CD4-positive, alpha-beta T cell treated with Interleukin-6 at 100 ng/mL for 8 hours (primary cell): ENCODE measurements at regions not wholly inside any gene's neighbourhood (a gene's known extent, or its start where the extent isn't known, plus 50 kb on each side); places are given as distances from the start of the nearest gene placed in this dataset.
A peak's percentile ranks its signal among the peaks of the same experiment; 100 is the strongest.
"Not testable (repeated sequence)": the region's sequence is repeated elsewhere in the genome, so short reads cannot be mapped to it uniquely, and the experiment has no call there.

Source experiments
- DNase-seq: peaks from one replicate; pipeline ENCODE4 v3.0.0-alpha.2; 2020; ENCODE audit warnings: mixed read lengths, low spot score

GRCh38 chr6:33895296-33895695, 91.5 kb upstream of the MLN start:
- DNase-seq = no peak

GRCh38 chr6:33894438-33894837, 90.6 kb upstream of the MLN start:
- no peak for DNase-seq

- no peak for DNase-seq
These were observed 89.0 kb upstream of the MLN start for GRCh38 chr6:33892581-33893346.

DNA sequence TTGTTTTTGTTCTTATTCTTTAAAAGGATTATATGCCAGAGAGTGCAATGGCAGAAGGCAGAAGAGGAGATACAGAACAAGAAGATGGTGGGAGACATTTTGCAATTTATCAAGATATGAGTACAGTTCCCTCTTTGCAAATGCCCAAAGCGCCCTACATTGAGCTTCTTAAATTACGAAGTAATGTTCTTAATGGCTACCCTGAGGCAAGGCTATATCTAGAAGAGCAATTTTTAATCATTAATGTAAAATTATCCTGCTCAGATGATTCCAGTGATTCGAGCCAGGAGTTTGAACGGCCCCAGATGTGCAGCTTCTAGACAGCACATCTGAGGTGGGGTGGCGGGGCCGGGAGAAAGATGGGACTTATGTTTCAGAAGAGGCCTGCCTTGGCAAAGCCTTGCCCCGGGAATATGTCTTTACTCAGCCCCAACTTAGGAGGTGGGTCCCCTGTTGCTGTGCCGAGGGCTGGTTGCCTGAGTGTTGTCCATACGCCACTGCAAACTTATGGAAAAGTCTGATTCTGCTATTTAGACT, 84.9 kb upstream of the MLN start:
- DNase-seq = no peak

DNA sequence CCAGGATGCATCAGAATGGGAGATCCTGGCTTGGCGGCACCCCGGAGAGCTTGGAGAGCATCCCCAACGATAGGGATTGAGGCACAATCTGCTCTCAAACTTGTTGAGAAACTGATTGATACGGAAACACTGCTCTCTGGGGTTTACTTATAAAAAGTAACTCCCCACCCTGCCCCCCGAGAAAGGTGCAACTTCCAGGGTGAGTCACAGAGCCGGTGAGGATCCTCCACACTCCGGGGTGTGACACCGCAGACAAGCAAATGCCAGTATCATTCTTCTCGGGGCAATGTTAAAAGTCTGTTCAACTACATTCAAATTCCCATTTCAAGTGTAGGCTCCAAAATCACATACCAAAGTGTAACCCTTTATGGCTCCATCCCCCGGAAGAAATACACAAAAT, 84.4 kb upstream of the MLN start:
- no peak for DNase-seq

GRCh38 chr6:33886673-33887144, 82.9 kb upstream of the MLN start:
- DNase-seq = peak; percentile 42

DNA sequence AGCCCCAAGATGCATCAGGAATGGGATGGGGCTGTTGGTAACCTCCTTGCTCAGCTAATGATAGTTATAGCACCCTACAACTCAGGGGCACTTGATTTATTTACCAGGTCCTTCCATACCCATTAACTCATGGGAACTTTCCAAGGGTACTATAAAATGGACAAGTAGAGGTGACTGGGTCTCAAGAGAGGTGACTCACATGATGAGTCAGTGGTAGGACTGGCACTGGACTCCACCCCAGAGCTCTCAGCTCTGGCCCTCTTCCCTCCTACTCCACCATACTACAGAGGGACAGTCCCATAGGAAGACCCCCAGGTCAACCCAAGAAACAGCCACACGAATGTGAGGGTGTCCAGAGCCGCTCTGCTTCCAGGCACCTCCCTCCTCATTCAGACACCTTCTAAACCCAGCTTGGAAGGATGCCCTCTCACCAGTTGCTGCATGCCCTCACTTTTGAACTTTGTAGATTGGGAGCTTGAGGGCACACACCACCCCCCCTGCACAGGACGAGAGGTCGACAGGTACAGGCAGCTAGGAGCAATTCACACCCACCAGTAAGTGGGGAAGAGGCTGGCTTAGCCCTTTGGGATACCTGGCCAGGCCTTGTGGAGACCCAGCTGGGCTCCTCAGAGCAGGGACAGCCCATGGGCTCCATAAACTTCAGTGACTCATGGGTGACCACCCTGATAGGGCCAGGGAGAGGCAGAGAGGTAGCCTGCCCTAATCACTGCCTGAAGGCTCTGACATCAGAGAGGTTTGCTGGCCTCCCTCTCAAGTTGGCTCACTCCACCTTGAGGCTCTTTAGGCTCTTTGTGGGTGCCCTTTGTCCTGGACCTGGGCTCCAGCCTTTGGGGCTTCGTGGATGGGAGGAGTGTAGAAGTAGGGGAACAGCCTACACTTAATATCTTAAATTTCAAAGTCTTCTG, 81.6 kb upstream of the MLN start:
- DNase-seq = no peak

DNA sequence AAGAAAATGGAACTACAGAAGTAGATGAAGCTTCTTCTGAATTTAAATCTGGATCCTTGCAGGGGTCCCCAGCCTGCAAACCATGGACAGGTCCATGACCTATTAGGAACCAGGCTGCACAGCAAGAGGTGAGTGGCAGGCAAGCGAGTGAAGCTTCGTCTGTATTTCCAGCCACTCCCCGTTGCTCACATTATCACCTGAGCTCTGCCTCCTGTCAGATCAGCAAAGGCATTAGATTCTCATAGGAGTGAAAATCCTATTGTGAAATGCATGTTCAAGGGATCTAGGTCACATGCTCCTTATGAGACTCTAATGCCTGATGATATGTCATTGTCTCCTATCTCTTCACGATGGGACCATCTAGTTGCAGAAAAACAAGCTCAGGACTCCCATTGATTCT, 79.8 kb upstream of the MLN start:
- DNase-seq = not testable (repeated sequence)

DNA sequence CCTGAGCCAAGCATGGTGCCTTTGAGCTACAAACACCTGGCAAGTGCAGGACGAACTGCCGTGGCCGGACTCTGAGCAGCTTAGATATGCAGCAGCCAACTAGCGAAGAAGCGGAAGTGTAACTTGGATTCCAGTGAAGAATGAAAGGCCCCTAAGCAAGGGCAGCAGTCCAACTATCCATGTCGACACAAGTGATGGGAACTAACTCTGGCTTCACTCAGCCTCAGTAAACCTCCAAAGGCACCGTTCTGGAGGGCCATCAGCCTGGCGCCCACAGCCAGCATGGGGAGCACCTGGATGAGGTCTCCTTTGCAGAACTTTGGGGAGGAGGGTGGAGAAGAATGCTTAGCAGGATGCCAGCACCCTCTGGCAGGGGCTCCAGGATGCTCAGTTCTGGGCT, 78.4 kb upstream of the MLN start:
- no peak for DNase-seq

GRCh38 chr6:33880766-33881165, 77.0 kb upstream of the MLN start:
- DNase-seq = no peak

DNA sequence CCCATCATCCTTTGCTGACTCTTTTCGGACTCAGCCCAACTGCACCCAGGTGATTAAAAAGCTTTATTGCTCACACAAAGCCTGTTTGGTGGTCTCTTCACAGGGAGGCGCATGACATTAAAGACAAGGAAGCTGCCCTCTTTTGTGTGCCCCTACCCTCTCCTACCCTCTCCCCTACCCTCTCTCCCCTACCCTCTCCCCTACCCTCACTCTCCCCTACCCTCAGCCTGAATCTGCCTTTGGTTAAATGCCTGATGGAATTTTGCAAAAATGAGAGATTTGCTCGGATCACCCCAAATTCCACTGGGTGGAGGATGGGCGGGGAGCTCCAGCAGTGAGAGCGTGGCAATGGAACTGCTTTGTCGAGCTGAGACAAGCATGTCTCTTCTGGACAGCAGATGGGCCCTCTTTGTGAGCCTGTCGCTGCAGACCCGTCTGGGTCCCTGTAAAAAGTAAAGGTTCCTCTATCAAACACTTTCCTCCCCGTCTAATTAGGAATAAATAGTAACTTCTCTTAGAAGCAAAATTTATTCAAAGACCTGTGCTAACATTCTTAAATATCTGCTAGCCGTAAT, 76.4 kb upstream of the MLN start:
- DNase-seq = no peak

DNA sequence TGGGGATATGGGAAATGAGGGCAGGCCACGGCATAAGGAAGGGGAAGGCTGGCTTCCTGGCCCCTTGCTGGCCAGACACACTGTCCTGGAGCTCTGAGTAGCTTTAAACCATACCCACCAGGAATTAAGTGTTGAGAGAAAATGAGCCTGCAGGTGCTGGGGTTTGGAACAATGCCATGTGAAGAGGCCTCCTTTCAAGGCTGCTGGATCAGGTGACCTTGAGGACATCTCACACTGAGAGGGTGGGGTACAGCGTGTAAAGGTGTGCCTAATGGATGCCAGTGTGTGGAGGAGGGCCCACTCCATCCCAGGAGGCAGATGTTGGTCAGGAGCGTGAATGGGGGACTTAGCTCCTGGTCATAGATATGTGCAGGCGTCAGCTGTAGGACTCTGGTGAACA, 74.8 kb upstream of the MLN start:
- DNase-seq = no peak

DNA sequence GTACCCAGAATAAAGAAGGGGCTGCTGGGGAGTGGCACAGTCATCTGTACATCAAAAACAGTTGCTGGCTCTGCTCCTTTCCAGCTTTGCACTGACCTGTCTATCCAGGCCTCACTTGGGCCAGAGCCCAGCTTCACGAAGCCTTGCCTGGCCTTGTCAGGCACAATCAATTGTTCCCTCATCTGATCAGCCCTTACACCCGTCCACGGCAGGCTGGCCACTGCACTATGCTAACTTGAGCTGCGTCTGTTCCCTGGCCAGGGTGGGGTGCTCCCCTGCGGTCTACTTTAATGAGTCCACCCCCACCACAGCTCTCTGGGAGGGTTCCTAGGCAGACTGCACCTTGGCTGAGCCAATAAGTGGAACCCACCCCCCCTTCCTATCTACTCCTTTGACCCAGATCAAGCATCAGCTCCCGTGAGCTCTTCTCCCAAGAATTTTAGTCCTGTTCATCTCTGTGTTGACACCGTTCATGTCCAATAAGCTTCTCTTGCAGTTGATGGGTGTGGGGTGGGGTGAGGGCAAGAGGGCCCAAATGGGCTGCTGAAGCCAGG, 74.3 kb upstream of the MLN start:
- no peak for DNase-seq

DNA sequence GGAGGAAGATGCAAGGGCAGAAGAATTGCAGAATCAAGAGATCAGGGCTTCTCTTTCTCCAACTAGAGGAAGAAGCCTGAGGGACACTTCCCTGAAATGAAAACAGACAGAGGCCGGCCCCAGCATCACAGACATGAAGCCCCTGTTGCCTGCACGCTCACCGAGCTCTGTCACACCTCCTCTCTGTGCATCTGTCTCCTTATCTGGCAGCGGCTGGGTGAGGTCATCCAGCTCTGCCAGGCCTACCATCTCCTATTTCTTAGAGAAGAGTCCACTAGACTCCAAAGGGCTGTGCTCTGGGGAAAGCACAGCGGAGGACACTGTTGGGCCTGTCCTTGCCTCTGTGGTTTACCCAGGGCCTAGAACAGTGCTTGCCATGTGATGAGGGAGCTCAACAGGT, 71.9 kb upstream of the MLN start:
- DNase-seq = no peak

DNA sequence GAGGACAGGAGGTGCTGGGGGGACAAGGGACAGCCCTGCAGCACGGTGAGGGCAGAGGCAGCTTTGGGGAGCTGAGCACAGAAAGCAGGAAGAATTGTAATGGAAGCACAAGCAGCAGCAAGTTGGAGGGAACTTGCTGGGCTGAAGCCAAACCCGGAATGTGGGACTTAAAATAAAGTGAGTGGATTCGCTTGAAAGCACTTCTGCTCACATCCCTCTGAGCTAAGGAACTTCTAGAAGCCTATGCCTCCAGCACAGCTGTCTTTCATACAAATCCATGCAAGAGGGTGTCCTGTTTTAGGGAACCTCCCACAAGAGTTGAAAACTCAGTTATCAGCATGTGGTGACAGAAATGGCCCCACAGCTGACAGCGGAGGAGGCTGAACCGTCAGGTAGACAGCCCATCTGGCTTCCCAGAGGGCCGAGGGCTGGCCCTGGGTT, 71.4 kb upstream of the MLN start:
- DNase-seq = no peak

- no peak for DNase-seq
These were observed 70.4 kb upstream of the MLN start for GRCh38 chr6:33874136-33874760.

- DNase-seq = no peak
These were observed 69.0 kb upstream of the MLN start for GRCh38 chr6:33872761-33873160.

DNA sequence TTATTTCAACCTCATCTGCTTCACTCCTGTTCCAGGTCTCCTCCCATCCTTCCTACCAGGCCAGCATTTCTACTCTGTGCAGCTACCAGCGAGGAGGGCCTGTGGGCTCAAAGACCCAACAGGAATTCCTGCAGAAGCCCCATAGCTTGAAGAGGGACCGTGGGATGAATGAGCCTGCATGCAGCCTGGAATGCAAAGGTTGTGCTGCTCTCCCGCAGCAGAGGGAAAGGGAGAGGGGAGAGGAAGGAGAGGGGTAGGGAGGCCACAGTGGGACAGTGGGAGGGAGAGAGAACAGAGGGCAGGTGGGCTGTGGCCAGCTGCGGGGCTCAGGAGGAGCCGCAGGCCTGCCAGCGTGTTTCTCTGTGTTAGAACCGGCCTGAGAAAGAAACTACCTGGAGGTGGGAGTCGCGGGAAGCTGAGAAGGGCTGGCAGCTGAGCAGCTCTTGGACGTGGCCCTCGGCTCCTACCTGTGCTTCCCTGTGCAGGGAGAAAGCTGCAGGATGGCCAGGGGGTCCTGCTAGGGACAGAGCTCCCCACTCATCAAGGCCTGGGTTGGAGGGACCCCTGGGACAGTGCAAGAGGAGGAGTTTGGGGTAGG, 66.1 kb upstream of the MLN start:
- DNase-seq = no peak

DNA sequence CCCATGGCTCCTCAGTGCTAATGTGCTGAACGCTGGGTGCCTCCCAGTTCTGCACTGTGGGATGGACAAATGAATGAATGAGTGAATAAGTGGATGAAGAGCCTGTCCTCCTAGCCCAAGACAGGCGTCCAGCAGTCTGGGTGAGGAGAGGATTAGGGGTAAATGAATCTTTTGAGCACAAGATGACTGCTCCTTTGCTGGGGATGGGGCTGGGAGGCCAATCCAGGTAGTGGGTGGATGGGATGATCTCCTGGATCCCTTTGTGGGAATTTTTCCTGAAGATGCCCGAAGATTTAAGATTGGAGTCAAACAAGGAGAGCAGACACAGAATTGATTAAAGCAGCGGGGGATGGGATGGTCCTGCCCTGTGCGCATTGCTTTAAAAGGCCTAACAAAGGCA, 65.3 kb upstream of the MLN start:
- no peak for DNase-seq

DNA sequence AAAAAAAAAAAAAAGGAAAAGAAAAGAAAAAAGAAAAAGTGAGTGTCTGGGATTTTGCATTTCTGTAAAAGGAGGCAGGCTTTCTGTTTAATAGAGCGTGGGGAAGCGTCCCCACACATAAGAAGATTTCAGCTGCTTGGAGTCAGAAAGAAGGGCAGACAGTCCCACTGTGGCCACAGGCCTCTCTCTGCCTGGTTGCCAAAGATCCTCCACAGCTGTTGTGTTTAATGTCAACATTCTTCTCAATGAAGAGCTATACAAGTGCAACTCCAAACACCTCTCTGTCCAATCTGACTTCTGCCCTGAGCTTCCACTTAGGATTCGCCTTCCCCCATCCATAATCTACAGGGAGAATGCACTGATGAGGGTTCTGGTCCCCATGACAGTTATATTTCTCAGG, 64.3 kb upstream of the MLN start:
- no peak for DNase-seq

DNA sequence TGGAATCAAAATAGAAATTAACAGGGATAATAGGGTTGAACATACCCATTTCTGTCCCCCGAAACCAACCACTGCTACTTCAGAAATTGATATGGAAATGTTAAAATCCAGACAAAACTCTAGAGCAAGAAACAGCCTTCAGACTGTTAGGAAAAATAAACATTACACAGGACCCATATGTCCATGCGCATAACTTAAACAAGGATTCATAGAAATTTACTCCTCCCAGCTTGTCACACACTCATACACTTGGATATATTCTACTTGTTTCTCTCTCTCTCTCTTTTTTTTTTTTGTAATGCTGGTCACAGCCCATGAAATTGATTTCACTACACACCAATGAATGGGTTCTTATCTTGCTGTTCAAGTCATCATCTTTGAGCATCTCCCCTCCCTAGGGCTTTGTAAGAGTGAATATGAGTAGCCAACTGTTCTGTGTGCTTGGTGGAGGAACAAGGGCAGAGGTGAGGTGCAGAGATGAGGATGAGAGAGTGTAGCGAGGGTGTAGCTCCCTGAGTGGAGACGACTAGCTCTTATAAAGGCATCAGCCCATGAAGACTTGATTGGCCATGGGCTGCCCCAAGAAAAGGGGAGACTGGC, 61.8 kb upstream of the MLN start:
- DNase-seq = no peak
